Aorta (tissue), 5 donors: ENCODE measurements at regions not wholly inside any gene's neighbourhood (a gene's known extent, or its start where the extent isn't known, plus 50 kb on each side); places are given as distances from the start of the nearest gene placed in this dataset.

ENCODE experiments used
- ATAC-seq: fragments of 200-7000 bp; cut with Tn5 transposase; one replicate; pipeline ENCODE4 v1.9.1; 2022; ENCODE audit warnings: moderate library complexity; ENCODE audit not compliant: low FRiP score
- DNase-seq, 2 donors: peaks; one replicate each; pipeline ENCODE4 v3.0.0-alpha.2; 2020
- H3K27ac ChIP-seq, 2 donors: one replicate each; pipeline ENCODE4 v1.5.1; 2013; ENCODE audit warnings: low read length in 2 of 2, mild to moderate bottlenecking in 2 of 2, moderate library complexity in 2 of 2, control low read depth in 1 of 2, inconsistent platforms in 1 of 2, low read depth in 1 of 2
- H3K27me3 ChIP-seq, 2 donors: one replicate each; pipeline ENCODE4 v1.6.1; 2013; ENCODE audit warnings: control low read depth in 1 of 2, low read length in 1 of 2, mild to moderate bottlenecking in 1 of 2, moderate library complexity in 1 of 2; ENCODE audit not compliant: insufficient read depth in 2 of 2, control insufficient read depth in 1 of 2
- H3K36me3 ChIP-seq, 2 donors: one replicate each; pipeline ENCODE4 v1.6.1; 2013; ENCODE audit warnings: control low read depth in 1 of 2, low read length in 1 of 2, mild to moderate bottlenecking in 1 of 2; ENCODE audit not compliant: insufficient read depth in 2 of 2, control insufficient read depth in 1 of 2
- H3K4me1 ChIP-seq, 2 donors: one replicate each; pipeline ENCODE4 v1.6.1; 2013; ENCODE audit warnings: low read length in 2 of 2, control low read depth in 1 of 2, mild to moderate bottlenecking in 1 of 2, moderate library complexity in 1 of 2; ENCODE audit not compliant: insufficient read depth in 2 of 2, control insufficient read depth in 1 of 2
- H3K4me3 ChIP-seq, 2 donors: one replicate each; pipeline ENCODE4 v1.5.1; 2013; ENCODE audit warnings: low read length in 2 of 2, control low read depth in 1 of 2, mild to moderate bottlenecking in 1 of 2
- H3K9me3 ChIP-seq: one replicate; pipeline ENCODE4 v1.6.1; 2013; ENCODE audit warnings: mild to moderate bottlenecking, low read length; ENCODE audit not compliant: control insufficient read depth
- WGBS, 2 donors: extraction: QIAGEN DNeasy Blood & Tissue Kit; methylation state at CpG; one replicate each; pipeline ENCODE4 v1.1.7; 2013; 5-methylcytosine and 5-hydroxymethylcytosine counted together
- intact Hi-C, 2 donors: fragments of 100-400 bp; cut with DNase I; formaldehyde crosslinking; loops; one replicate each; pipeline versions ENCODE4 v1.14.2 to v1.15.0; 2022
- donor health status: healthy with polysubstance abuse.
- donor health status: Bipolar disorder and iron deficiency.
- donor health status: DM: no; HTN: no; CAD: no.
- donor health status: DM: no; HTN: no; CAD: no.
- donor health status: DM: yes; HTN: yes; CAD: no.

DNA sequence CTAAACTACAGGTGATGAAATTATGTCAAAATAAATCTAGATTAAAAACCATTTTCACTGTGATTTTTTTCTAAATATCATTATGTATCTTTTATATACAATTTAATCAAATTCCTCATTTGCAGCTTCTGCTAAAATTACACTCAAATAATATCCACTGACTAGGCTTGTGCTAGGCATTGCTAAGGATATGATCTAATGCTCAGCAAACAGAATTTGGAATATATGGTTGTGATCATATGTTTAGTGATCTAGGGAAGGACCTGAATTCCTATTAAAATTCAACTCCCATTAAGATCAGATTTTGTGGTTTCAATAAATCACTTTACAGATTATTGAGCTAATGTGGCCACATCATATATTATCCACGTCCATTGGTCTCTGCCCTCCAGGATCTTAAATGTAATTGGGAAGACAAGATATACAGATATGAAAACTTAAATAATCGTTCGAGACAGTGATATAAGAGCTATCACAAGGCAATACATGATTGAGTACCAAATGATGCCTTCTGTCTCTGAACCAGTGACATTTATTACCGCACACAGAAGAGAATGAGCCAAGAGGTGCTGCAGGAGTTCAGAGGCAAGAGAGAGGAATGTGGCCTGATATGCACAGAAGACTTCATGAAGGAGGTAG lies 206.0 kb upstream of the RPS6KA3 start:
- Histone ChIP-seq H3K4me3 (no peak overlapping the region), H3K36me3 (no peaks in the 10 kb centered on the region), H3K27ac (no peak overlapping the region), H3K27me3 (no peaks in the 10 kb centered on the region), H3K9me3 (no peaks in the 10 kb centered on the region), H3K4me1 (no peaks in the 10 kb centered on the region)
- DNase-seq (no peak), ATAC-seq (no peak)
- intact Hi-C loops, result no loop called here
- WGBS, 2 donors, result 72 to 90% methylated on average over 4 of the region's 4 CpGs

DNA sequence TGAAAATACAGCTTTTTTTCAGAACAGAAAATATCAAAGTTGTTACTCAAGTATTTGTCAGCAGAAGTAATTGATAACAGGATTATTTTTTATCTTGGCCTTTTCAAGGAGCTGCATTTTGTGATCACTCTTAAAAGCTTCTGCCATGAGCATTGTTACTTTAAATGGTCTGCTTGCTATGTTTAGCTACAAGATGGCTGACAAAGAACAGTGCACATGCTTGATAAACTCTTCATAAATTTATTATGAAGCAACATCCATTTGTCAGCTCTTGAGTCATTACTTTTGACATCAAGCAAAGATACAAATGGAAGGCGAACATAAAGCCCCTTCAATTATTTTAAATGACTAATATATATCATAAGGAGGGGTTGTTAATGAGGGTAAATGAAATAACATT lies 205.4 kb upstream of the RPS6KA3 start:
- Histone ChIP-seq H3K4me1 (no peaks in the 10 kb centered on the region), H3K27me3 (no peaks in the 10 kb centered on the region), H3K27ac (no peak overlapping the region), H3K4me3 (no peak overlapping the region), H3K36me3 (no peaks in the 10 kb centered on the region), H3K9me3 (no peaks in the 10 kb centered on the region)
- ATAC-seq (no peak), DNase-seq (no peak)
- intact Hi-C loops, result no loop called here
- WGBS, 2 donors, result 50 to 60% methylated on average over 1 of the region's 1 CpG

- no peak for DNase-seq
- Histone ChIP-seq H3K4me3 (no peak overlapping the region), H3K9me3 (no peaks in the 10 kb centered on the region), H3K27ac (no peak overlapping the region), H3K4me1 (no peaks in the 10 kb centered on the region), H3K36me3 (no peaks in the 10 kb centered on the region), H3K27me3 (no peaks in the 10 kb centered on the region)
- intact Hi-C loops, result no loop called here
- ATAC-seq, result no peak
Observed at GRCh38 chrX:20471483-20471882, 204.8 kb upstream of the RPS6KA3 start.

DNA sequence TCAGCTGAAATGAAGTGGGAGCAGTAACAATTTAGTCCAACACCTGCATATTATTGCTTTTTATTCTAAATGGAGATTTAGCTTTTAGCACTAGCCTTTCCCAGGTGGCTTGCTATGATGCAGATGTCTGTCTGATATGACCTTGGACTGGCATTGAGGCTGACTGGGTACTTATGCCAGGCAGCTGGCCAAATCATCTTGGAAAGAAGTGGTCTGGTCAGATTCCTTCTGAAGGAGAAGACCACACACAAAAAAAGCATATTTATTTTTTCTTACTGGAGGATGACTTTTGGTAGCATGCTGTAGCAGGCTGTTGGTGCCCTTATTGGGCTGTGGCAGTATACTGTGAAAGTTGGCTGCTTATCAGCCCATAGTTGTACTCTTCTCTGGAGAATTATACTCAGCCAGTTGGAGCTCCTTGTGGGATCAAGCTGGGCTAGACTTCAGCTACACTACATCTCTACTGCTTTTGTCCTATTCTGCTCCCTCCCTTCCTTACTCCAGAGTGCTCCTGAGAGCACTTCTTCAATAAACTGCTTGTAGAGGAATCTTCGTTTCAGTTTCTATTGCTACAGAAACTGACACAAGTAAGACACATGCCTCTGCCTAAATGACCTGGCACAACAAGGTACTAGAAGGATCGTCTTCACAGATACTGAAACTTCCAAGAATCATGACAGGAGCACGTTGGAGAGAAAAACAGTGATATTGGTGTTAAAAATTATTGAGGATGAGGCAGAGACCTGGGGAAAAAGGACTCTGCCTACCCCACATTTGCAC lies 196.8 kb upstream of the RPS6KA3 start:
- Histone ChIP-seq H3K27me3 (no peaks in the 10 kb centered on the region), H3K9me3 (no peaks in the 10 kb centered on the region), H3K4me1 (no peaks in the 10 kb centered on the region), H3K4me3 (no peak overlapping the region), H3K27ac (no peak overlapping the region), H3K36me3 (no peaks in the 10 kb centered on the region)
- 58 to 86% methylated on average over 3 of the region's 3 CpGs for WGBS, 2 donors
- no peak for DNase-seq
- intact Hi-C loops, result no loop called here
- no peak for ATAC-seq

DNA sequence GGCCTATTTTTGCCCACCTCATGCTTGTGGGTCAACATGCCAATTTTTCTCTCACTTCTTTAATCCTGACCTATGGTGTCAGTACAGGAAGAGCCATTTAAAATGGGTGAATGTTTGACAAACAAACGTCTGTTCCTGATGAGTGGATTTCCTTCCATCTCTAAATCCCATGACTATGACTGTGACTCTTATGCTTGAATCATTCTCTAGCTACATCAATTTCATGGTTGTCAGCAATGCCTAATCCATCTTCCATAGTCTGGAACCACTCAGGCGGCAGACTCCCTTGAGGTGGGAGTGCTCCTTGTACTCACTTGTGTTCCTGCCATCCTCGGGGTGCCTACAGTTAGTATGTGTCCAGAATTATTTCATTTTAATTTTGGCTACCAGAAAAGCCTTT lies 194.9 kb upstream of the RPS6KA3 start:
- WGBS, 2 donors, result 42 to 61% methylated on average over 3 of the region's 3 CpGs
- no peak overlapping the region for H3K4me3 ChIP-seq
- intact Hi-C loops, result no loop called here
- no peak overlapping the region for H3K27ac ChIP-seq
- H3K9me3 ChIP-seq, result no peaks in the 10 kb centered on the region
- DNase-seq (no peak), ATAC-seq (no peak)
- no peaks in the 10 kb centered on the region for H3K36me3 ChIP-seq
- no peaks in the 10 kb centered on the region for H3K27me3 ChIP-seq
- H3K4me1 ChIP-seq, result no peaks in the 10 kb centered on the region

GRCh38 chrX:20461002-20461401 lies 194.3 kb upstream of the RPS6KA3 start:
- WGBS, 2 donors, result 25 to 32% methylated on average over 1 of the region's 1 CpG
- Histone ChIP-seq H3K4me3 (no peak overlapping the region), H3K9me3 (no peaks in the 10 kb centered on the region), H3K27me3 (no peaks in the 10 kb centered on the region), H3K36me3 (no peaks in the 10 kb centered on the region), H3K27ac (no peak overlapping the region), H3K4me1 (no peaks in the 10 kb centered on the region)
- ATAC-seq (no peak), DNase-seq (no peak)
- intact Hi-C loops, result no loop called here

DNA sequence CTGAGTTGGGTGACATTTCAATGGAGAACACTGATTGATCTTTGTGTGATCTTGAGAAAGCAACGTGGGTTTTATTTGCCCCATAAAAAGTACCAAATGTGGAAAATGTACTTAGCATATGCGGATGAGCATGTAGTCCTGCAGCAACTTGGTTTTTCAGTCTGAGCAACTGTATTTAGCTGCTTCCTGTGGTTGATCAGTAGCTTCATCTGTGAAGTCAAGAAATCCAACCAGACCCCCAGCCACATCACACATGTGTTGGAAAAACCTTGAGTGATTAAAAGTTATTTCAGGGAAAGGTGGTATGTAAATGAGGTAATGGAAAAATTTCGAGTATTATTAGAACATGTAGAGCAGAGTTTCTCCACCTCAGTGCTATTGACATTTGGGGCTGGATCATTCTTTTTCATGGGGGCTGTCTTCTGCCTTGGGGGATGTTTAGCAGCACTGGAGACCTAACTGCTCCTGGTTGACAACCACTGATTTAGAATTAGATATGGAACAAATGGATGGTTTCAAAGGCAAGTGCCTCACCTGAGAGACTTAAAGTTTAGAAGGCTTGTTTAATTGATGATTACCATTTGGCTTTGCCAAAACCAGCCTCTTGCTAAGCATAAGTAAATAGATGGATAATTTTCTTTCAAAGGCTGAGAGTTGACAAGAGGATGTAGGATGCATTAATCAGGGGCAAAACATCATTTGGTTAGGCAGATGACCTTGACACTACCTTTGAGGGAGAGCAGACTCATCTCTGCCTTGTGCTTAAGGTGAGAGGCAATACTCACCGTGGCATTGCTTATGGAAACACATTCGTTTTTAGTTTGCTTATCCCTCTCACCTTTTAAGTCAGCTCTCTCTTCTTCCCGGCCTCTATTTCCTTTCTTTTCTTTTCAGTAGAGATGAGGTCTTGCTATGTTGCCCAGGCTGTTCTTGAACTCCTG lies 193.0 kb upstream of the RPS6KA3 start:
- Histone ChIP-seq H3K27ac (no peak overlapping the region), H3K9me3 (no peaks in the 10 kb centered on the region), H3K4me3 (no peak overlapping the region), H3K36me3 (no peaks in the 10 kb centered on the region), H3K27me3 (no peaks in the 10 kb centered on the region), H3K4me1 (no peaks in the 10 kb centered on the region)
- WGBS, 2 donors, result 53 to 66% methylated on average over 6 of the region's 6 CpGs
- ATAC-seq (no peak), DNase-seq (no peak)
- intact Hi-C loops, result no loop called here

DNA sequence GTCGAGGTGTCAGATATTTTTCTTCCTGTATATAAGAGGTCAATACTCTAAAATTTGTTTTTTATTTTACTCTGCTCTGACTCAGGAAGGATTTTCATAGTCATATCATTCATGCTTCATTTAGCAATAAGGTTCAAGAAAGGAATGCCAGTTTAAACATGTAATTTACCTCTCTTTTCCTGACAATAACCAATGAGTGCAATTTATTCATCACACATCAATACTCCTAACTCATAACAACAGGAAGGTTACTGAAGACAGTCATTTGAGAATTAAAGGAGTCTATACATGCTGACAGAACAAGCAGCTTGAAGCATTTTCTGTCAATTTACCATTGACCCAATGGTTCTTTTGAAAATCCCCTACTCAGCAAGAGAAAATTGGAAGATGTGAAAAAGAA lies 190.3 kb upstream of the RPS6KA3 start:
- DNase-seq (no peak), ATAC-seq (no peak)
- Histone ChIP-seq H3K36me3 (no peaks in the 10 kb centered on the region), H3K4me3 (no peak overlapping the region), H3K4me1 (no peaks in the 10 kb centered on the region), H3K9me3 (no peaks in the 10 kb centered on the region), H3K27ac (no peak overlapping the region), H3K27me3 (no peaks in the 10 kb centered on the region)
- intact Hi-C loops, result no loop called here
- 82 to 96% methylated on average over 1 of the region's 1 CpG for WGBS, 2 donors
